Psoas muscle (tissue), 7 donors: ENCODE measurements at regions not wholly inside any gene's neighbourhood (a gene's known extent, or its start where the extent isn't known, plus 50 kb on each side); places are given as distances from the start of the nearest gene placed in this dataset.

Experiments used
- ATAC-seq, 4 donors: fragments of 200-7000 bp; cut with Tn5 transposase; one replicate each; pipeline ENCODE4 v1.9.1; 2020; ENCODE audit warnings: moderate library complexity in 3 of 4, mild to moderate bottlenecking in 2 of 4
- DNase-seq, 2 donors: peaks; one replicate each; pipeline ENCODE4 v3.0.0-alpha.2; 2020
- H3K27ac ChIP-seq: fragments of 200-600 bp; one replicate; pipeline ENCODE4 v1.8.0; 2022
- H3K27me3 ChIP-seq, 3 donors: fragments of 200-600 bp in 1 of 3; one replicate each; pipeline versions ENCODE4 v1.6.1 to v1.8.0; 2013 to 2022; ENCODE audit warnings: low read length in 2 of 3, mild to moderate bottlenecking in 2 of 3, moderate library complexity in 1 of 3; ENCODE audit not compliant: insufficient read depth in 3 of 3
- H3K36me3 ChIP-seq, 2 donors: fragments of 200-600 bp in 1 of 2; one replicate each; pipeline versions ENCODE4 v1.6.1 to v1.8.0; 2013 to 2022; ENCODE audit warnings: low read depth in 1 of 2, mild to moderate bottlenecking in 1 of 2, moderate library complexity in 1 of 2; ENCODE audit not compliant: insufficient read depth in 1 of 2
- H3K4me1 ChIP-seq: fragments of 200-600 bp; one replicate; pipeline ENCODE4 v1.8.0; 2022
- H3K4me3 ChIP-seq: fragments of 200-600 bp; one replicate; pipeline ENCODE4 v1.8.0; 2022; ENCODE audit warnings: mild to moderate bottlenecking
- H3K9me3 ChIP-seq: fragments of 200-600 bp; one replicate; pipeline ENCODE4 v1.8.0; 2022
- WGBS, 3 donors: extraction: QIAGEN DNeasy Blood & Tissue Kit; methylation state at CpG; one replicate each; pipeline versions ENCODE4 v1.1.6 to v1.1.7; 2013; 5-methylcytosine and 5-hydroxymethylcytosine counted together
- intact Hi-C, 2 donors: fragments of 100-400 bp; cut with DNase I; formaldehyde crosslinking; loops; one replicate each; pipeline versions ENCODE4 v1.11.0 to v1.14.2; 2022
- TF ChIP-seq, protein P1 (sequence below): fragments of 200-600 bp; IDR thresholded peaks from one replicate; pipeline ENCODE4 v1.8.0; 2022; ENCODE audit warnings: antibody characterized with exemption
- donor health status: healthy with polysubstance abuse.
- donor health status: DM: no; HTN: no; CAD: no; lungs with moderate emphysema.
- donor health status: Bipolar disorder and iron deficiency.
- donor health status: healthy.
- donor health status: DM: yes; HTN: yes; CAD: no.
- donor health status: DM: no; HTN: no; CAD: no.
- donor health status: DM: yes; HTN: yes; CAD: no.

DNA sequence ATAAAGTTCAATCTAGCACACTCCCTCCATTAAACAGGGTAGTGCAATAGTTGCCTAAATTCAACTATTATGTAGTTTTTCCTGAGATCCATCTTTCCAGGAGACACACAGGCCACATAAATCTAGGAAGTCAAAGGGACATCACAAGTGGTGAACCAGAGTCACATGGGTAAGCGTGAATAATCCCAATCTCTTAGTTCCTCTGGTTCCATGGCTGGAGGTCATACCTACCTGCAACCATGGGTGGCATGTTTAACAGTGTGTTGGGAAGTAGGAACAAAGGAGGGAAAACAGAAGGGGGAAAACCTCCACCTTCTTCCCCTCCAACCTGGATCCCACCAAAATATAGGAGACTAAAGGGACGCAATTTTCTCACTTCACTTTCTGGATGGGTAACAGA is 2651.6 kb downstream of the ARAP2 start:
- intact Hi-C loops: no loop called here
- TF ChIP-seq, protein P1, sequence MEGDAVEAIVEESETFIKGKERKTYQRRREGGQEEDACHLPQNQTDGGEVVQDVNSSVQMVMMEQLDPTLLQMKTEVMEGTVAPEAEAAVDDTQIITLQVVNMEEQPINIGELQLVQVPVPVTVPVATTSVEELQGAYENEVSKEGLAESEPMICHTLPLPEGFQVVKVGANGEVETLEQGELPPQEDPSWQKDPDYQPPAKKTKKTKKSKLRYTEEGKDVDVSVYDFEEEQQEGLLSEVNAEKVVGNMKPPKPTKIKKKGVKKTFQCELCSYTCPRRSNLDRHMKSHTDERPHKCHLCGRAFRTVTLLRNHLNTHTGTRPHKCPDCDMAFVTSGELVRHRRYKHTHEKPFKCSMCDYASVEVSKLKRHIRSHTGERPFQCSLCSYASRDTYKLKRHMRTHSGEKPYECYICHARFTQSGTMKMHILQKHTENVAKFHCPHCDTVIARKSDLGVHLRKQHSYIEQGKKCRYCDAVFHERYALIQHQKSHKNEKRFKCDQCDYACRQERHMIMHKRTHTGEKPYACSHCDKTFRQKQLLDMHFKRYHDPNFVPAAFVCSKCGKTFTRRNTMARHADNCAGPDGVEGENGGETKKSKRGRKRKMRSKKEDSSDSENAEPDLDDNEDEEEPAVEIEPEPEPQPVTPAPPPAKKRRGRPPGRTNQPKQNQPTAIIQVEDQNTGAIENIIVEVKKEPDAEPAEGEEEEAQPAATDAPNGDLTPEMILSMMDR: no peak
- 91 to 95% (median 92%) methylated on average over 2 of the region's 2 CpGs for WGBS, 3 donors

GRCh38 chr4:33606951-33607350 is 2637.4 kb downstream of the ARAP2 start:
- TF ChIP-seq, protein P1: no peak
- H3K9me3 ChIP-seq: no peaks in the 10 kb centered on the region
- no peaks in the 10 kb centered on the region for H3K27me3 ChIP-seq
- H3K36me3 ChIP-seq: no peaks in the 10 kb centered on the region
- ATAC-seq: no peak
- H3K4me3 ChIP-seq: no peak overlapping the region
- H3K27ac ChIP-seq: no peak overlapping the region
- DNase-seq: no peak
- WGBS, 3 donors: 87 to 93% (median 93%) methylated on average over 8 of the region's 8 CpGs
- intact Hi-C loops: no loop called here
- no peaks in the 10 kb centered on the region for H3K4me1 ChIP-seq

More for the DNA sequence above, 2651.6 kb downstream of the ARAP2 start:
- no peaks in the 10 kb centered on the region for H3K27me3 ChIP-seq
- no peaks in the 10 kb centered on the region for H3K4me1 ChIP-seq
- H3K9me3 ChIP-seq: peaks cover 15% of the 10 kb centered on the region
- DNase-seq (no peak), ATAC-seq (no peak)
- H3K36me3 ChIP-seq: no peaks in the 10 kb centered on the region
- no peak overlapping the region for H3K4me3 ChIP-seq
- H3K27ac ChIP-seq: no peak overlapping the region

GRCh38 chr4:33616121-33616520 is 2628.2 kb downstream of the ARAP2 start:
- intact Hi-C loops: no loop called here
- DNase-seq (no peak), ATAC-seq (no peak)
- 66 to 76% (median 67%) methylated on average over 2 of the region's 2 CpGs for WGBS, 3 donors
- Histone ChIP-seq H3K36me3 (no peaks in the 10 kb centered on the region), H3K27me3 (no peaks in the 10 kb centered on the region), H3K27ac (no peak overlapping the region), H3K9me3 (no peaks in the 10 kb centered on the region), H3K4me1 (no peaks in the 10 kb centered on the region), H3K4me3 (no peak overlapping the region)
- TF ChIP-seq, protein P1: no peak

DNA sequence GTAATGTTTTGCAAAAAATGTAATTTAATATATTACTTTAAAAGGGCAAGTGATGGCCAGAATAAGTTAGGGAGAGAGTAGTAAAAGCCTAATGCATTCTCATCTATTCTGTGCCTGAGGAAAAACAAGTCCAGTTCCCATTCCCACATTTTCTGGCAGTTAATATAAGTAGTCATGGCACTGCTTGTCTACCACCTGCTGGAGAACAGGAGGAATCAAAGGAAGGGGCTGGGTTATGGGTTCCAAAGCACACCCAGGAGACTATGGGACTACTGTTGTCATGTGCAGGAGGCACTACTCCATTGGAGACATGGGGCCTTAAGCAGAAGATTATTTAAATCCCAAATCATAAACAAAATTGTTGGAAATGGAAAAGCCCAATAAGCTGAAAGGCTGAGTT is 2618.6 kb downstream of the ARAP2 start:
- no peak for ATAC-seq
- H3K4me3 ChIP-seq: no peak overlapping the region
- no peaks in the 10 kb centered on the region for H3K36me3 ChIP-seq
- DNase-seq: no peak
- intact Hi-C loops: no loop called here
- TF ChIP-seq, protein P1: no peak
- H3K4me1 ChIP-seq: no peaks in the 10 kb centered on the region
- no peak overlapping the region for H3K27ac ChIP-seq
- no peaks in the 10 kb centered on the region for H3K27me3 ChIP-seq
- no peaks in the 10 kb centered on the region for H3K9me3 ChIP-seq

- TF ChIP-seq, protein P1: no peak
- 15 to 24% (median 19%) methylated on average over 5 of the region's 5 CpGs for WGBS, 3 donors
- DNase-seq: no peak
- intact Hi-C loops: no loop called here
- no peak overlapping the region for H3K4me3 ChIP-seq
- no peak for ATAC-seq
- no peaks in the 10 kb centered on the region for H3K36me3 ChIP-seq
- H3K4me1 ChIP-seq: no peaks in the 10 kb centered on the region
- H3K9me3 ChIP-seq: no peaks in the 10 kb centered on the region
- H3K27me3 ChIP-seq: no peaks in the 10 kb centered on the region
- H3K27ac ChIP-seq: no peak overlapping the region
These were observed 2618.1 kb downstream of the ARAP2 start for GRCh38 chr4:33626221-33626620.
